ENCODE measurements at regions not wholly inside any gene's neighbourhood (a gene's known extent, or its start where the extent isn't known, plus 50 kb on each side); places are given as distances from the start of the nearest gene placed in this dataset.

DNA sequence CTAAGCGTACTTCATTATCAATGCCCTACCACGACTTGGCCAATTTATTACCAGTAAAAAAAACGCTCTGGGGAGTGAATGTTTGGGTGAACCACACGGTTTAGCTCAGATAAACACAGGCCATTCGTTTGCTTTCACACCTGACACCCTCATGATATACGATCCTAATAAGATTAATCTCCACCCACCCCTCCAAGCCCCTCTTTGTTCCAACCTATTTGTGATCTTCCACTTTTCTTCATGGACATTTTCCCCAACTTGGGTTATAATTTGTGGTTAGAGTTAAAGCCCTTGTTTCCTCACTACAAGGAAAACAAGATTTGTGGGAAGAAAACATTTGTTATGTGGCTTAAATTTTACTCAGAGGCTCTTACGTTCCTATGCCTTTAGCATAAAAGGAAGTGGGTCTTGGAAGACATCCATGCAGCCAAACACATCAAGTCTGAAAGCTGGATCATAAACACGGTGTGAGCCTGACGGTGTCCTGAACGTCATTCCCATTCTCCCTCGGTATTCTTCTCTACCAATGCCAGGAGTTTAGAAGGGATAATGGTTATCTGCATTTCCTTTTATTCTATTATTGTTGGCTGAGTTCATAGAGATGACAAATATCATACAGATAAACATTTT lies 518.9 kb downstream of the NR2F2 start:
- TF ChIP-seq, protein P1, sequence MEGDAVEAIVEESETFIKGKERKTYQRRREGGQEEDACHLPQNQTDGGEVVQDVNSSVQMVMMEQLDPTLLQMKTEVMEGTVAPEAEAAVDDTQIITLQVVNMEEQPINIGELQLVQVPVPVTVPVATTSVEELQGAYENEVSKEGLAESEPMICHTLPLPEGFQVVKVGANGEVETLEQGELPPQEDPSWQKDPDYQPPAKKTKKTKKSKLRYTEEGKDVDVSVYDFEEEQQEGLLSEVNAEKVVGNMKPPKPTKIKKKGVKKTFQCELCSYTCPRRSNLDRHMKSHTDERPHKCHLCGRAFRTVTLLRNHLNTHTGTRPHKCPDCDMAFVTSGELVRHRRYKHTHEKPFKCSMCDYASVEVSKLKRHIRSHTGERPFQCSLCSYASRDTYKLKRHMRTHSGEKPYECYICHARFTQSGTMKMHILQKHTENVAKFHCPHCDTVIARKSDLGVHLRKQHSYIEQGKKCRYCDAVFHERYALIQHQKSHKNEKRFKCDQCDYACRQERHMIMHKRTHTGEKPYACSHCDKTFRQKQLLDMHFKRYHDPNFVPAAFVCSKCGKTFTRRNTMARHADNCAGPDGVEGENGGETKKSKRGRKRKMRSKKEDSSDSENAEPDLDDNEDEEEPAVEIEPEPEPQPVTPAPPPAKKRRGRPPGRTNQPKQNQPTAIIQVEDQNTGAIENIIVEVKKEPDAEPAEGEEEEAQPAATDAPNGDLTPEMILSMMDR (IDR thresholded peaks at IDR 0.05; ENCODE audit: poor library complexity): no peak
- TF ChIP-seq EZH2 (IDR thresholded peaks at IDR 0.05; ENCODE audit: borderline replicate concordance): no peak
